ENCODE measurements at regions not wholly inside any gene's neighbourhood (a gene's known extent, or its start where the extent isn't known, plus 50 kb on each side); places are given as distances from the start of the nearest gene placed in this dataset.

DNA sequence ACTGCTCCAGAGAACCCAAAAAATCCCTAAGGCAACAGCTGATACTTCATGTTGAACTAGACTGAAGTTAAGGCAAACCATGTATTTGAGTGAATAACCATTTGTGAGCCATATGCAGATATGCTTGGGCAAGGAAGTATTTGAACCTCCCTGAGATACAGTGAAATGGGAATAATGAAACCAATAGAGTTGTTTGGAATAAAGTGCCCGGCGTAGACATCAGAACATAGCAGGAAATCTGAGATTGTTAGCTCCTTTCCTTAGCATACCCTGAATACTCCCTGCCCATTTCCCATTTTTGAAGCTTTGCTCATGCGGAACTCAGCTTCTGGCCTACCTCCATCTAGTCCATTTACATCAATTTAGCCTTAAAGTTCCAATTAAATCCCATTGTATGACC is 611.9 kb downstream of the EFNA5 start:
- no peak for TF ChIP-seq YY1 (IDR thresholded peaks at IDR 0.05; ENCODE audit: low read depth)
- TF ChIP-seq TCF12 (IDR thresholded peaks at IDR 0.05; ENCODE audit: low read depth): no peak
- TF ChIP-seq TEAD4 (IDR thresholded peaks at IDR 0.05): no peak
- no peak for TF ChIP-seq TAF1 (IDR thresholded peaks at IDR 0.05; ENCODE audit: low read depth)
- TF ChIP-seq, protein P1, sequence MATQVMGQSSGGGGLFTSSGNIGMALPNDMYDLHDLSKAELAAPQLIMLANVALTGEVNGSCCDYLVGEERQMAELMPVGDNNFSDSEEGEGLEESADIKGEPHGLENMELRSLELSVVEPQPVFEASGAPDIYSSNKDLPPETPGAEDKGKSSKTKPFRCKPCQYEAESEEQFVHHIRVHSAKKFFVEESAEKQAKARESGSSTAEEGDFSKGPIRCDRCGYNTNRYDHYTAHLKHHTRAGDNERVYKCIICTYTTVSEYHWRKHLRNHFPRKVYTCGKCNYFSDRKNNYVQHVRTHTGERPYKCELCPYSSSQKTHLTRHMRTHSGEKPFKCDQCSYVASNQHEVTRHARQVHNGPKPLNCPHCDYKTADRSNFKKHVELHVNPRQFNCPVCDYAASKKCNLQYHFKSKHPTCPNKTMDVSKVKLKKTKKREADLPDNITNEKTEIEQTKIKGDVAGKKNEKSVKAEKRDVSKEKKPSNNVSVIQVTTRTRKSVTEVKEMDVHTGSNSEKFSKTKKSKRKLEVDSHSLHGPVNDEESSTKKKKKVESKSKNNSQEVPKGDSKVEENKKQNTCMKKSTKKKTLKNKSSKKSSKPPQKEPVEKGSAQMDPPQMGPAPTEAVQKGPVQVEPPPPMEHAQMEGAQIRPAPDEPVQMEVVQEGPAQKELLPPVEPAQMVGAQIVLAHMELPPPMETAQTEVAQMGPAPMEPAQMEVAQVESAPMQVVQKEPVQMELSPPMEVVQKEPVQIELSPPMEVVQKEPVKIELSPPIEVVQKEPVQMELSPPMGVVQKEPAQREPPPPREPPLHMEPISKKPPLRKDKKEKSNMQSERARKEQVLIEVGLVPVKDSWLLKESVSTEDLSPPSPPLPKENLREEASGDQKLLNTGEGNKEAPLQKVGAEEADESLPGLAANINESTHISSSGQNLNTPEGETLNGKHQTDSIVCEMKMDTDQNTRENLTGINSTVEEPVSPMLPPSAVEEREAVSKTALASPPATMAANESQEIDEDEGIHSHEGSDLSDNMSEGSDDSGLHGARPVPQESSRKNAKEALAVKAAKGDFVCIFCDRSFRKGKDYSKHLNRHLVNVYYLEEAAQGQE (IDR thresholded peaks at IDR 0.05; ENCODE audit: low read depth): no peak
- TF ChIP-seq EP300 (IDR thresholded peaks at IDR 0.05; ENCODE audit: borderline replicate concordance): no peak
- TF ChIP-seq, protein P2, sequence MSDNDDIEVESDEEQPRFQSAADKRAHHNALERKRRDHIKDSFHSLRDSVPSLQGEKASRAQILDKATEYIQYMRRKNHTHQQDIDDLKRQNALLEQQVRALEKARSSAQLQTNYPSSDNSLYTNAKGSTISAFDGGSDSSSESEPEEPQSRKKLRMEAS (IDR thresholded peaks at IDR 0.05): no peak
- no peak for TF ChIP-seq RAD21 (IDR thresholded peaks at IDR 0.05; ENCODE audit: low read depth)
